WERI-Rb-1 (cell line): ENCODE measurements at regions not wholly inside any gene's neighbourhood (a gene's known extent, or its start where the extent isn't known, plus 50 kb on each side); places are given as distances from the start of the nearest gene placed in this dataset.

Experiments
- DNase-seq: peaks from one replicate; pipeline ENCODE4 v3.0.0-alpha.2; 2020
- H3K27ac ChIP-seq: fragments of 250-450 bp; sonication (Bioruptor Pico); 2 replicates; pipeline ENCODE4 v1.5.1; 2020; ENCODE audit warnings: mild to moderate bottlenecking, moderate library complexity
- H3K27me3 ChIP-seq: fragments of 250-450 bp; sonication (Bioruptor Pico); 2 replicates; pipeline ENCODE4 v1.5.1; 2021; ENCODE audit warnings: mild to moderate bottlenecking, low read depth, moderate library complexity; ENCODE audit not compliant: insufficient read depth, severe bottlenecking
- H3K36me3 ChIP-seq: fragments of 250-450 bp; sonication (Bioruptor Pico); 2 replicates; pipeline ENCODE4 v1.5.1; 2020; ENCODE audit warnings: mild to moderate bottlenecking, moderate library complexity
- H3K4me3 ChIP-seq: 2 replicates; pipeline ENCODE4 v1.5.1; 2011; ENCODE audit warnings: low read depth, mild to moderate bottlenecking, control low read depth, low read length
- H3K9me3 ChIP-seq: fragments of 250-450 bp; sonication (Bioruptor Pico); 2 replicates; pipeline ENCODE4 v1.5.1; 2021; ENCODE audit warnings: mild to moderate bottlenecking, moderate library complexity; ENCODE audit not compliant: severe bottlenecking
- TF ChIP-seq, protein P1 (sequence below): IDR thresholded peaks from 2 replicates; pipeline ENCODE4 v1.5.1; 2011; ENCODE audit warnings: low read depth, mild to moderate bottlenecking, control low read depth, inconsistent platforms, low read length

DNA sequence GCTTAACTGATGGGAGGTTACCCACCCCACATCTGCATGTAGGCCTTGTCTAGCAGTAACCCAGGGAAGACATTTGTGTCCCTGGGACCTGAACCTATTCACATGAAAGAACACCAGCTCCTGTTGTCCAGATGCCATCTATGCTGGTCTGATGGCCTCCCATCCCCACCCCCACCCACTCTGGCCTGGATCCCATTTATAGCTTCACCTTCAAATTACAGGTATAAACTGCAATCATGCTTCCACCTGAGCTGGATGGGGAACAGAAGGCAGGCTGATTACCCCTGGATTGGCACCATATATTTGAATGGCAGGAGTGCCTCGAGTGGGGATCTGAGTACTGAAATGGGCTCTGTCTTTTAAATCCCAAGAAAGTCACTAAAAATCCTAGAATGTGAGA, 312.7 kb upstream of the USP24 start:
- TF ChIP-seq, protein P1, sequence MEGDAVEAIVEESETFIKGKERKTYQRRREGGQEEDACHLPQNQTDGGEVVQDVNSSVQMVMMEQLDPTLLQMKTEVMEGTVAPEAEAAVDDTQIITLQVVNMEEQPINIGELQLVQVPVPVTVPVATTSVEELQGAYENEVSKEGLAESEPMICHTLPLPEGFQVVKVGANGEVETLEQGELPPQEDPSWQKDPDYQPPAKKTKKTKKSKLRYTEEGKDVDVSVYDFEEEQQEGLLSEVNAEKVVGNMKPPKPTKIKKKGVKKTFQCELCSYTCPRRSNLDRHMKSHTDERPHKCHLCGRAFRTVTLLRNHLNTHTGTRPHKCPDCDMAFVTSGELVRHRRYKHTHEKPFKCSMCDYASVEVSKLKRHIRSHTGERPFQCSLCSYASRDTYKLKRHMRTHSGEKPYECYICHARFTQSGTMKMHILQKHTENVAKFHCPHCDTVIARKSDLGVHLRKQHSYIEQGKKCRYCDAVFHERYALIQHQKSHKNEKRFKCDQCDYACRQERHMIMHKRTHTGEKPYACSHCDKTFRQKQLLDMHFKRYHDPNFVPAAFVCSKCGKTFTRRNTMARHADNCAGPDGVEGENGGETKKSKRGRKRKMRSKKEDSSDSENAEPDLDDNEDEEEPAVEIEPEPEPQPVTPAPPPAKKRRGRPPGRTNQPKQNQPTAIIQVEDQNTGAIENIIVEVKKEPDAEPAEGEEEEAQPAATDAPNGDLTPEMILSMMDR: no peak
- Histone ChIP-seq H3K9me3 (no peaks in the 10 kb centered on the region), H3K4me3 (no peak overlapping the region), H3K27me3 (no peaks in the 10 kb centered on the region), H3K27ac (no peak overlapping the region), H3K36me3 (no peaks in the 10 kb centered on the region)
- DNase-seq: no peak

DNA sequence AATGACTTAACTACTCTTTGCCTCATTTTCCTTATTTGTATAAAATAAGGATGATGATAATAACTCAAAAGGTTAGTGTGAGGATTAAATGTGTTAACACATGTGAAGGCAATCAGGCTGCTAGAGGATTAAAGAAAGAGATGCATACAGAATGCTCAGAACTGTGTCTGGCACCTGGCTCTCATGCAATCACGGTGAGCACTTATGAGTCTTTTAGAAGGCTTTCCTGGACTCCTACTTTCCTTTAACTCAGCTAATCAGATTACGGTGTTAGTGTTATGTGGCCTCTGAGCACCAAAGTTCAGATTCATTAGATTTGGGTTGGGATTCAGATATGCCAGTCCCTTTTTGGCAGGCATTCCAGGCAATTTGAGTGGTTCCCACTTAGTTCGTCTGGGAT, 311.6 kb upstream of the USP24 start:
- TF ChIP-seq, protein P1: no peak
- Histone ChIP-seq H3K36me3 (no peaks in the 10 kb centered on the region), H3K27me3 (no peaks in the 10 kb centered on the region), H3K9me3 (no peaks in the 10 kb centered on the region), H3K27ac (no peak overlapping the region), H3K4me3 (no peak overlapping the region)
- DNase-seq: peak; percentile 76

DNA sequence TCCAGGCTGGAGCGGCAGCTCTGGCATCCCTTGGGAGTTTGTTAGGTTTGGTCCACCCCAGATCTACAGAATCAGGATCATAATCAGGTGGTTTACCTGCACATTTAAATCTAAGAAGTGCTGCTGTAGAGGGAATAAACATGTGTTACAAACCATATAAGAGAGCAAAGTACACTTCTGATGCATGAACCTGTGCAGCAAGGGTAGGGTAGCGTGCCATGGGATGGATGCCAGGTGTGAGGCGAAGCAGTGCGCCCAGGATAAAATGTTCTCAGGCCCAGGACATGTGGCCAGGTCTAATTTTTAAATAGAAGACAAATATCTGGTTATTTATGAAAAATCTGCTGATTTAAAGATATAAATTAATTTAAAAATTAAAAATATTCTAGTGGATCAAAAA, 308.8 kb upstream of the USP24 start:
- Histone ChIP-seq H3K36me3 (no peaks in the 10 kb centered on the region), H3K27ac (no peak overlapping the region), H3K4me3 (no peak overlapping the region), H3K9me3 (no peaks in the 10 kb centered on the region), H3K27me3 (no peaks in the 10 kb centered on the region)
- no peak for DNase-seq
- TF ChIP-seq, protein P1: no peak

DNA sequence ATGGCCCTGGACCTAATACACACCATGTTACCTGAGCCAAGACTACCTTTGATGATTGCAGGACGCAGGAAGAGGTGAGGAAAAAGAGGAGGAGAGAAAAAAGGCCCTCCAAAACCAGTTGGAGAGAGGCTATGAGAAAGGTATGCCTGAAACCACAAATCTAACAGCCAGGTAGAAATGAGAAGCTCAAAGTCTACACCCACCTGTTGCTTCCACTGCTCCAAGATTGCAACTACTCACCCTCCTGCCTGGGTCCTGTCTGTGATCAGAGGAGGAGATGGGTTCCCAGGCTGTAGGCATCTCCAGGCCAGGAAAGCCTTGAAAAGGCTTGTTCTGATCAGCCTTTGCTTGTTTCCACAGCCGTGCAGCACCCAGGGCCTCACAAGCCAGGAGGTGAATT, 307.8 kb upstream of the USP24 start:
- no peaks in the 10 kb centered on the region for H3K27me3 ChIP-seq
- H3K27ac ChIP-seq: no peak overlapping the region
- TF ChIP-seq, protein P1: no peak
- no peaks in the 10 kb centered on the region for H3K36me3 ChIP-seq
- no peak overlapping the region for H3K4me3 ChIP-seq
- H3K9me3 ChIP-seq: no peaks in the 10 kb centered on the region
- DNase-seq: no peak

DNA sequence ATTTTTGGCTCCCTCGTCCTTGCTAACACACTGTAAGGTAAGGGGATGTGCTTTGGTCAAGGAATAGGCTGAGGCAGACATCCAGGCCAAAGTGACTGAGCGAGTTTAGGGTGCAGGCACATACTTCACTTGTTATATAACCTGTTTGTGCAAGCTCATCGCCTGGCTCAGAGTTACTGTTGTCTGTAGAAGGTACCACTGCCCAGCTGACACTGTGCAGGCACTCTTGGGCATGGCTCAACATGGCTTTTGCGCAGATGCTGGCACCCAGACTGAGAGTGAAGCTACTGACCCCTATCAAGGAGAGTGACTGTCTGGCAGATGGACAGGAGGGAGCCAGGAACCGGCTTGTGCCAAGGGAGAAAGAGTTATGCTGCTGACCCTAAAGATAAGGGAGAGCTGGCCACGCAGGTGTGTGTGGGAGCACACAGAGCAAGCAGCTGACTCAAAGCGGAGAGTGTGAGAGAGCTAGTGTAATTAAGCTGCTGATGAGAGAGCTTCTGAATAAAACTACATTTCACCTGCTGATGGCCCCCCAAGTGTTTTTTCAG, 307.3 kb upstream of the USP24 start:
- H3K36me3 ChIP-seq: no peaks in the 10 kb centered on the region
- TF ChIP-seq, protein P1: no peak
- no peak overlapping the region for H3K27ac ChIP-seq
- H3K27me3 ChIP-seq: no peaks in the 10 kb centered on the region
- no peak overlapping the region for H3K4me3 ChIP-seq
- H3K9me3 ChIP-seq: no peaks in the 10 kb centered on the region
- no peak for DNase-seq

DNA sequence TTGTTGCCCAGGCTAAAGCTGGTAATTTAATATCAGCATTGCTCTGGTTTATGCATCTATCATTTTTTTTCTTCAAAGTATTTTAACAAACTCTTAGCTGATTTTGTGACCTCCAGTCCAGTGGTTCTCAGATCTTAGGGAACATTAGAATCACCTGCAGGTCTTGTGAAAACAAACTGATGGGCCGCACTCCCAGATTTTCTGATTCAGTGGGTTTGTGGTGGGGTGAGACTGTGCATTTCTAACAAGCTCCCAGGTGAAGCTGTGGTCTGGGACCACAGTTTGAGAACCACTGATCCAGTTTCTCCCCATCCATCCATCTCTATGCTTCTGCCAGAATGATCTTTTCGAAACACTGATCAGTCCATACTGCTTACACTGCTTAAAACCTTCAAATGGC, 305.7 kb upstream of the USP24 start:
- H3K27me3 ChIP-seq: no peaks in the 10 kb centered on the region

More for the DNA sequence above, 305.7 kb upstream of the USP24 start:
- Histone ChIP-seq H3K36me3 (no peaks in the 10 kb centered on the region), H3K27ac (no peak overlapping the region), H3K4me3 (no peak overlapping the region), H3K9me3 (no peaks in the 10 kb centered on the region)
- DNase-seq: no peak
- TF ChIP-seq, protein P1: no peak
